Prostate gland (tissue), 2 donors: ENCODE measurements at regions not wholly inside any gene's neighbourhood (a gene's known extent, or its start where the extent isn't known, plus 50 kb on each side); places are given as distances from the start of the nearest gene placed in this dataset.

ENCODE experiments used
- DNase-seq: peaks from one replicate; pipeline ENCODE4 v3.0.0-alpha.2; 2019; ENCODE audit warnings: low spot score
- H3K27ac ChIP-seq, 2 donors: fragments of 200-600 bp; sonication (generic); 2 replicates each; pipeline ENCODE4 v1.5.1; 2017 to 2019
- H3K27me3 ChIP-seq: fragments of 200-600 bp; sonication (generic); replicated peaks from 2 replicates; pipeline ENCODE4 v1.5.1; 2019; ENCODE audit not compliant: insufficient read depth
- H3K36me3 ChIP-seq, 2 donors: fragments of 200-600 bp; sonication (generic); 1 replicate in 1 of 2; 2 replicates in 1 of 2; pipeline versions ENCODE4 v1.5.1 to v1.8.1; 2017 to 2019
- H3K4me1 ChIP-seq: fragments of 200-600 bp; sonication (generic); replicated peaks from 2 replicates; pipeline ENCODE4 v1.5.1; 2019
- H3K4me3 ChIP-seq, 2 donors: fragments of 200-600 bp; sonication (generic); 2 replicates each; pipeline ENCODE4 v1.5.1; 2017 to 2019
- H3K9me3 ChIP-seq: fragments of 200-600 bp; sonication (generic); 2 replicates; pipeline ENCODE4 v1.5.1; 2017
- POLR2A ChIP-seq: fragments of 450-650 bp; IDR thresholded peaks from one replicate; pipeline ENCODE4 v1.6.1; 2016; ENCODE audit warnings: antibody characterized with exemption, mild to moderate bottlenecking
- POLR2AphosphoS5 ChIP-seq: sonication (generic); formaldehyde crosslinking; IDR thresholded peaks from one replicate; pipeline ENCODE4 v1.6.1; 2017; ENCODE audit warnings: antibody characterized with exemption
- WGBS: methylation state at CpG from one replicate; pipeline ENCODE4 v1.1.5; 2018; 5-methylcytosine and 5-hydroxymethylcytosine counted together
- intact Hi-C: fragments of 100-400 bp; cut with DNase I; formaldehyde crosslinking; loops from one replicate; pipeline ENCODE4 v1.14.2; 2022
- TF ChIP-seq, protein P1 (sequence below), 4 experiments: fragments of 200-600 bp in 2 of 4; fragments of 450-650 bp in 2 of 4; sonication (generic) in 2 of 4; IDR thresholded peaks; 1 replicate in 3 of 4; 2 replicates in 1 of 4; pipeline ENCODE4 v1.5.1; 2016 to 2019; ENCODE audit warnings: antibody characterized with exemption in 4 of 4, mild to moderate bottlenecking in 2 of 4, moderate library complexity in 2 of 4

DNA sequence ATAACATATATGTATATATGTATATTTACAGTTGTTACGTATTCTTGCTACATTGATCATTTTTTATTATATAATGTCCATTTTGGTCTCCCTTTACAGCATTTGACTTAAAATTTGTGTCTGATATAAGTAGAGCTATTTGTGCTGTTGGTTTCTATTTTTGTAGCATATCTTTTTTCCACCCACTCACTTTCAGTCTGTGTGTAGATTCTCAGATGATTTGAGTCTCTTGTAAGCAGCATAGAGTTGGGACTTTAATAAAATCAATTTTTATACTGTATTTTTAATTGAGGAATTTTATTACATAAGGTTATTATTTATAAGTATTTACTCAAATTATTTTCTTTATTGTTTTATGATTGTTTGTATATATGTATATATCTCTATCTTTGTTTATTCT is 1293.7 kb downstream of the TMEM121 start:
- H3K36me3 ChIP-seq = no peaks in the 10 kb centered on the region
- H3K4me1 ChIP-seq = no peaks in the 10 kb centered on the region
- DNase-seq = no peak
- intact Hi-C loops = no loop called here
- 94% methylated on average over 1 of the region's 1 CpG for WGBS
- TF ChIP-seq POLR2A (no peak), POLR2AphosphoS5 (no peak)
- TF ChIP-seq, protein P1, sequence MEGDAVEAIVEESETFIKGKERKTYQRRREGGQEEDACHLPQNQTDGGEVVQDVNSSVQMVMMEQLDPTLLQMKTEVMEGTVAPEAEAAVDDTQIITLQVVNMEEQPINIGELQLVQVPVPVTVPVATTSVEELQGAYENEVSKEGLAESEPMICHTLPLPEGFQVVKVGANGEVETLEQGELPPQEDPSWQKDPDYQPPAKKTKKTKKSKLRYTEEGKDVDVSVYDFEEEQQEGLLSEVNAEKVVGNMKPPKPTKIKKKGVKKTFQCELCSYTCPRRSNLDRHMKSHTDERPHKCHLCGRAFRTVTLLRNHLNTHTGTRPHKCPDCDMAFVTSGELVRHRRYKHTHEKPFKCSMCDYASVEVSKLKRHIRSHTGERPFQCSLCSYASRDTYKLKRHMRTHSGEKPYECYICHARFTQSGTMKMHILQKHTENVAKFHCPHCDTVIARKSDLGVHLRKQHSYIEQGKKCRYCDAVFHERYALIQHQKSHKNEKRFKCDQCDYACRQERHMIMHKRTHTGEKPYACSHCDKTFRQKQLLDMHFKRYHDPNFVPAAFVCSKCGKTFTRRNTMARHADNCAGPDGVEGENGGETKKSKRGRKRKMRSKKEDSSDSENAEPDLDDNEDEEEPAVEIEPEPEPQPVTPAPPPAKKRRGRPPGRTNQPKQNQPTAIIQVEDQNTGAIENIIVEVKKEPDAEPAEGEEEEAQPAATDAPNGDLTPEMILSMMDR (IDR thresholded peaks at IDR 0.05) = no peak
- H3K4me3 ChIP-seq = no peak overlapping the region
- H3K9me3 ChIP-seq = no peaks in the 10 kb centered on the region
- H3K27ac ChIP-seq = no peak overlapping the region
- no peaks in the 10 kb centered on the region for H3K27me3 ChIP-seq

DNA sequence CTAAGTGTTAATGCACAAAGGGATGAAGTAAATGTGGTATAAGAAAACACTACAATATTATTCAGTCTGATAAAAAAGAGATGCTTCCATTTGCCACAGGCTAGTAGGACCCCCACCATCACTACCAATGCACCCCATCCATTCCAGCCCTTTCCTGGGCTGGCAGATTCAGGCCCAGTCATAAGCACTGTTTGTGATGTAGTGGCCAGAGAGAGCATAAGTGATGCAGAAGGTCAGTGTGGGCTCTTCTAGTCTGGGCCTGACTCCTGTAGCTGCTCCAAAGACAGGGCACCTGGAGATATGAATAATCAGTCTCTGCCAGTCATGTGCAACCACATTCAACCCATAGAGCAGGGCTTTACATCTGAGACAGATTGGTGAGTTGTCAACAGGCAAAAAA is 1294.7 kb downstream of the TMEM121 start:
- Histone ChIP-seq H3K4me1 (no peaks in the 10 kb centered on the region), H3K36me3 (no peaks in the 10 kb centered on the region), H3K4me3 (no peak overlapping the region), H3K27ac (no peak overlapping the region), H3K27me3 (no peaks in the 10 kb centered on the region), H3K9me3 (no peaks in the 10 kb centered on the region)
- intact Hi-C loops = no loop called here
- DNase-seq = no peak
- TF ChIP-seq POLR2A = no peak
- no peak for TF ChIP-seq POLR2AphosphoS5
- TF ChIP-seq, protein P1 (IDR thresholded peaks at IDR 0.05) = no peak

DNA sequence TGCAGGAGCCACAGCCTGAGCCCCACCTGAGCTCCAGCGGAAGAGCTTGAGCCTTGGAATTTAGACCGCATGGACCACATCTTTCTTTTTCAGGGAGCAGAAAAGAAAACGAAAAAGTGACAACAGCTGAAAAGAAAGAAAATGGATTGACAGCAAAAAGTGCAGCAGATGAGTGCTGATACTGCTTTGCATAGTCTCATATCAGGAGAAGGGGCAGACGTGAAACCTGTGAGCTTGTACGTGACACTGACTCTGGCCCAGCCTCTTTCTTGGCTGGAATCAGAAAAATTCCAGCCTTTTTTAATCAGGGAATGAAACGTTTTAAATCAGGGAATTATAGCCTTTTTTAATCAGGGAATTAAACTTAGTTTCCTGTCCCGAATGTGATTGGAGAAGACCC is 1296.5 kb downstream of the TMEM121 start:
- Histone ChIP-seq H3K27ac (no peak overlapping the region), H3K4me1 (no peaks in the 10 kb centered on the region), H3K4me3 (no peak overlapping the region), H3K27me3 (no peaks in the 10 kb centered on the region), H3K9me3 (no peaks in the 10 kb centered on the region), H3K36me3 (no peaks in the 10 kb centered on the region)
- TF ChIP-seq, protein P1 (IDR thresholded peaks at IDR 0.05) = no peak
- TF ChIP-seq POLR2AphosphoS5 (no peak), POLR2A (no peak)
- intact Hi-C loops = no loop called here
- DNase-seq = no peak
- 74% methylated on average over 7 of the region's 7 CpGs for WGBS

DNA sequence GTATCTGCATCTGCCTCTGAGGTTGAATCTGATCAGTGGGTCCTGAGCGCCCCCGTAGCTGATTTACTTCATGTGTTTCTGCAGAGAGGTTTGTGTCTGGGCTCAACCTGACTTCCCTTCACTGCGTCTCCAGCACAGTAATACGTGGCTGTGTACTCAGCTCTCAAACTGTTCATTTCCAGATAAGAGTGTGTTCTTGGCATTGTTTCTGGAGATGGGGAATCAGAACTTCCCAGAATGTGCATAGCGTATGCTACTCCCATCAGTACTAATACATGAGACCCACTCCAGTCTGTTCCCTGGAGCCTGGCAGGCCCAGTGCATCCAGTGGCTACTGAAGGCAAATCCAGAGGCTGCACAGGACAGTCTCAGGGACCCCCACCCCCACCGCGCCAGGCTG is 1297.2 kb downstream of the TMEM121 start:
- Histone ChIP-seq H3K9me3 (no peaks in the 10 kb centered on the region), H3K36me3 (no peaks in the 10 kb centered on the region), H3K27me3 (no peaks in the 10 kb centered on the region), H3K27ac (no peak overlapping the region), H3K4me3 (no peak overlapping the region), H3K4me1 (no peaks in the 10 kb centered on the region)
- intact Hi-C loops = no loop called here
- DNase-seq = no peak
- TF ChIP-seq, protein P1 (IDR thresholded peaks at IDR 0.05) = no peak
- TF ChIP-seq POLR2A = no peak
- TF ChIP-seq POLR2AphosphoS5 = no peak
- 82% methylated on average over 7 of the region's 7 CpGs for WGBS

DNA sequence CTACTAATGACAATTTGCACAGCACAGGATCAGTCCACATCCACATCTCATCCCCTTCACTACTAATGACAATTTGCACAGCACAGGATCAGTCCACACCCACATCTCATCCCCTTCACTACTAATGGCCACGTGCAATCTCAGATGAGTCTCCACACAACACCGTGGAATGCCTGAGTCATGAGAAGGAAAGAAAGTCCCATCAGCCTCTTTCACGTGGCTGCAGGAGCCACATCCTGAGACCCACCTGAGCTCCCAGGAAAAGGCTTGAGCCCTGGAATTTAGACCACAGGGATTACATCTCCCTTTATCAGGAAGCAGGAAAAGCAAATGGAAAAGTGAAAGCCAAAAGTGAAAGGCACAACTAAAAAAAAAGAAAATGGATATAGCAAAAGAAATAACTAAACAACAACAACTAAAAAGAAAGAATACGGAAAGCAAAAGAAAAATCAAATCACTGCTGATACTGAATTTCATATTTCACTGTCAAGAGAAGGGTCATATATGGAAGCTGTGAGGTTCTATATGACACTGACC is 1300.5 kb downstream of the TMEM121 start:
- no peaks in the 10 kb centered on the region for H3K27me3 ChIP-seq
- H3K9me3 ChIP-seq = no peaks in the 10 kb centered on the region
- 30% methylated on average over 4 of the region's 4 CpGs for WGBS
- no peak overlapping the region for H3K4me3 ChIP-seq
- intact Hi-C loops = no loop called here
- no peaks in the 10 kb centered on the region for H3K36me3 ChIP-seq
- H3K4me1 ChIP-seq = no peaks in the 10 kb centered on the region
- DNase-seq = no peak
- TF ChIP-seq POLR2A = no peak
- TF ChIP-seq POLR2AphosphoS5 = no peak
- TF ChIP-seq, protein P1 (IDR thresholded peaks at IDR 0.05) = no peak
- H3K27ac ChIP-seq = no peak overlapping the region
